ENCODE measurements at regions not wholly inside any gene's neighbourhood (a gene's known extent, or its start where the extent isn't known, plus 50 kb on each side); places are given as distances from the start of the nearest gene placed in this dataset.

DNA sequence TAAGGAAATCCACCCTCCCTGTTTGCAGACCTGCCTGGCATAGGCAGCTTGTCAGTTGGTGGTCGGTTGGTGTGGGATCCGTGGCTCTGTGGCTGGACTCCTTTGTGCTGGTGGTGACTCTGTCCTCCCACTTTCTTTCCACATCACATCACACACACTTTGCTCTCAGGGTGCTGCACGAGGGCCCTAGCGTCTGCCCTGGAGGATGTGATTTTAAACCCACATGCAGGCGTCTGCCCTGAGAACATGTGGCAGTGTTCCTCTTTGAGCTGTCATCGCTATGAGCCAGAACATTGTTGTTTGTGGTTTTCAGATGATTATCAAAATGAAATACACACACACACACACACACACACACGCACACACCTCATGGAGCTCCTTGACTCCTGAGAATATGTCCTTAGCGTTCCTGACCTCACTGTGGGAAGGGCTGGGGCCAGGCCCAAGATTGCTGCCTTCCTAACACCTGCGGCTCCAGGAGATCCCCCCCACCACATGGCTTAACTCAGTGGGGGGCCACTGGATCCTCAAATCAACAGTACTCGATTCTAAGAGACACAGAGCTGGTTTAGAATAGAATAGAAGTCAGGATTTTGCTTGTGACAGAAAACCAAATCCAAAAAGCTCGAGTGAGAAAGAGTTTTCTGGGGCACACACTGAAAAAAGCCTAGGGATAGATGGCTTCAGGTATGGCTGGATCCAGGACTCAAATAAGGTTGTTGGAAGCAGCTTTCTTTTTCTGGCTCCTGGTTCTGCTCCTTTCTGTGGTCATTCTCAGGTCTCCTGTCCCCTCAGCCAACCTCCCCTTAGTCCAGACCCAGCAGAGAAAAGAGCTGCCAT is 54.8 kb downstream of the RTP5 start:
- TF ChIP-seq YY1 (IDR thresholded peaks at IDR 0.05; ENCODE audit: low read depth) (no peak), EP300 (IDR thresholded peaks at IDR 0.05; ENCODE audit: borderline replicate concordance) (no peak), NFIC (IDR thresholded peaks at IDR 0.05) (no peak), EGR1 (IDR thresholded peaks at IDR 0.05) (no peak), CREB1 (IDR thresholded peaks at IDR 0.05; ENCODE audit: low read depth) (no peak), CEBPB (IDR thresholded peaks at IDR 0.05) (no peak), ZBTB7A (IDR thresholded peaks at IDR 0.05; ENCODE audit: low read depth) (no peak), RAD21 (IDR thresholded peaks at IDR 0.05; ENCODE audit: low read depth) (no peak), TCF12 (IDR thresholded peaks at IDR 0.05; ENCODE audit: low read depth) (no peak), FOXM1 (IDR thresholded peaks at IDR 0.05; ENCODE audit: borderline replicate concordance, low read depth) (no peak)
- TF ChIP-seq, protein P1, sequence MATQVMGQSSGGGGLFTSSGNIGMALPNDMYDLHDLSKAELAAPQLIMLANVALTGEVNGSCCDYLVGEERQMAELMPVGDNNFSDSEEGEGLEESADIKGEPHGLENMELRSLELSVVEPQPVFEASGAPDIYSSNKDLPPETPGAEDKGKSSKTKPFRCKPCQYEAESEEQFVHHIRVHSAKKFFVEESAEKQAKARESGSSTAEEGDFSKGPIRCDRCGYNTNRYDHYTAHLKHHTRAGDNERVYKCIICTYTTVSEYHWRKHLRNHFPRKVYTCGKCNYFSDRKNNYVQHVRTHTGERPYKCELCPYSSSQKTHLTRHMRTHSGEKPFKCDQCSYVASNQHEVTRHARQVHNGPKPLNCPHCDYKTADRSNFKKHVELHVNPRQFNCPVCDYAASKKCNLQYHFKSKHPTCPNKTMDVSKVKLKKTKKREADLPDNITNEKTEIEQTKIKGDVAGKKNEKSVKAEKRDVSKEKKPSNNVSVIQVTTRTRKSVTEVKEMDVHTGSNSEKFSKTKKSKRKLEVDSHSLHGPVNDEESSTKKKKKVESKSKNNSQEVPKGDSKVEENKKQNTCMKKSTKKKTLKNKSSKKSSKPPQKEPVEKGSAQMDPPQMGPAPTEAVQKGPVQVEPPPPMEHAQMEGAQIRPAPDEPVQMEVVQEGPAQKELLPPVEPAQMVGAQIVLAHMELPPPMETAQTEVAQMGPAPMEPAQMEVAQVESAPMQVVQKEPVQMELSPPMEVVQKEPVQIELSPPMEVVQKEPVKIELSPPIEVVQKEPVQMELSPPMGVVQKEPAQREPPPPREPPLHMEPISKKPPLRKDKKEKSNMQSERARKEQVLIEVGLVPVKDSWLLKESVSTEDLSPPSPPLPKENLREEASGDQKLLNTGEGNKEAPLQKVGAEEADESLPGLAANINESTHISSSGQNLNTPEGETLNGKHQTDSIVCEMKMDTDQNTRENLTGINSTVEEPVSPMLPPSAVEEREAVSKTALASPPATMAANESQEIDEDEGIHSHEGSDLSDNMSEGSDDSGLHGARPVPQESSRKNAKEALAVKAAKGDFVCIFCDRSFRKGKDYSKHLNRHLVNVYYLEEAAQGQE (IDR thresholded peaks at IDR 0.05; ENCODE audit: low read depth), result no peak

DNA sequence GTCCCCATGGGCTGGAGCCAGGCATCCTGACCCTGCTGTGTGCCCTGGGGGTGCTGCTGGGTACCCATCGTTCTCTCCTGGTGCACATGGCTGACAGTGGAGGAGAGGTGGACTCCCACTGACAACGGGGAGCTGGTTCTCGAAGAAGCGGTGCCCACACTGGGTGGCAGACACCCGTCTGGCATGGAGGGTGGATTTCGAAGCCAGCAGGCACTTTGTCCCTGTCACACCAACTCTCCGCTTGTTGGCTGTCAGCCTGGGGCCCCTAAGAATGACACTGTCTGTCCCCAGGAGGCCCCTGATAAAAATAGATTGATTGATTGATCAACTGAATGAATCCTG is 55.4 kb downstream of the RTP5 start:
- TF ChIP-seq, protein P1 (IDR thresholded peaks at IDR 0.05; ENCODE audit: low read depth), result no peak
- TF ChIP-seq FOXM1 (IDR thresholded peaks at IDR 0.05; ENCODE audit: borderline replicate concordance, low read depth), result no peak
- no peak for TF ChIP-seq RAD21 (IDR thresholded peaks at IDR 0.05; ENCODE audit: low read depth)
- no peak for TF ChIP-seq CREB1 (IDR thresholded peaks at IDR 0.05; ENCODE audit: low read depth)

DNA sequence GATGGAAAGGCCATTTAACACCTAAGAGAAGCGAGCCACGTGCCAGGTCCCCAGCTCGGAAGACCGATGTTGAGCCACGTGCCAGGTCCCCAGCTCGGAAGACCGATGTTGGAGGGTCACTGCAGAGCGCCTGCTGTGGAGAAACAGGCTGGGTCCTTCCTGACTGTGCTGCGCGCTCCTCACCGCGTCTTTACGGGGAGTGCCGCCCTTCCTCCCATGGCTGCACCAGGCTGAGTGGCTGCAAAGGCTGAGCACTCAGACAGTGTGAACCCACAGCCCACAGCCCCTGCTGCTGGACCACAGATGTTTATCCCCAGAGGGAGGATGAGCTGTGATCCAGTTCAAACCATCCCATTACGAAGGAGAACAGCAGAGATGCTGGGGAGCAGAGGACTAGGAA is 55.7 kb downstream of the RTP5 start:
- TF ChIP-seq, protein P2, sequence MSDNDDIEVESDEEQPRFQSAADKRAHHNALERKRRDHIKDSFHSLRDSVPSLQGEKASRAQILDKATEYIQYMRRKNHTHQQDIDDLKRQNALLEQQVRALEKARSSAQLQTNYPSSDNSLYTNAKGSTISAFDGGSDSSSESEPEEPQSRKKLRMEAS (IDR thresholded peaks at IDR 0.05), result no peak
- no peak for TF ChIP-seq RAD21 (IDR thresholded peaks at IDR 0.05; ENCODE audit: low read depth)
- TF ChIP-seq, protein P3, sequence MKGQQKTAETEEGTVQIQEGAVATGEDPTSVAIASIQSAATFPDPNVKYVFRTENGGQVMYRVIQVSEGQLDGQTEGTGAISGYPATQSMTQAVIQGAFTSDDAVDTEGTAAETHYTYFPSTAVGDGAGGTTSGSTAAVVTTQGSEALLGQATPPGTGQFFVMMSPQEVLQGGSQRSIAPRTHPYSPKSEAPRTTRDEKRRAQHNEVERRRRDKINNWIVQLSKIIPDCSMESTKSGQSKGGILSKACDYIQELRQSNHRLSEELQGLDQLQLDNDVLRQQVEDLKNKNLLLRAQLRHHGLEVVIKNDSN (IDR thresholded peaks at IDR 0.05), result no peak
- no peak for TF ChIP-seq EGR1 (IDR thresholded peaks at IDR 0.05)

DNA sequence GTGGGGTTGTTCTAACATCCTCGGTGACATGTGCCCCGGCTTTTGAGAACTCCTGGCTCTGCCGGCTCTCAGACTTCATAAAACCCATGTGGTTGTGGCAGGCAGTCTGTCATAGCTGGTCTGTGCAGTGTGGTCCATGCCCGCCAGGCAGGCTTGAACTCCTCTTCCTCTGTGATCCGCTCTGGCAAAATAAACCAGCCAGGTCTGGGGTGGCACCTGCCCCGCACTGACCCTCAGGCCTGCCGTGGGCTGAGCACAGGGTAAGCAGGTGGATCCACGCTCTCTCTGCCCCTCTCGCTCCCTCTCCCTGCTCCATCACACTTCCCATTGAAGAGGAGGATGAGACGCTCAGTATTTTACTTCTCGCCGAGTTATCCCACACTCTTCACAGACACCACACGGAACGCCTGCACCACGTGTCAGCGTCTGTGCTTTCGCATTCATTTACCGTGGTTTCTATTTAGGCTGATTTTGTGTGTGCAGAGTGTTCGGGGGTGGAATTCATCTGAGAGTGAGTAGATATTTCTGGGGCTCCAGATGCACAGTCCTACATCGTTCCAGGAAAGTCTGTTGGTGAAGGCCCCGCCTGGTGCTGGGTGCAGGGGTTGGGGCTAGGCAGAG is 56.4 kb downstream of the RTP5 start:
- no peak for TF ChIP-seq YY1 (IDR thresholded peaks at IDR 0.05; ENCODE audit: low read depth)
- TF ChIP-seq EP300 (IDR thresholded peaks at IDR 0.05; ENCODE audit: borderline replicate concordance), result no peak
- TF ChIP-seq NFIC (IDR thresholded peaks at IDR 0.05), result no peak
- no peak for TF ChIP-seq CEBPB (IDR thresholded peaks at IDR 0.05)
- TF ChIP-seq EGR1 (IDR thresholded peaks at IDR 0.05), result no peak
- no peak for TF ChIP-seq CREB1 (IDR thresholded peaks at IDR 0.05; ENCODE audit: low read depth)
- no peak for TF ChIP-seq TAF1 (IDR thresholded peaks at IDR 0.05; ENCODE audit: low read depth)
- no peak for TF ChIP-seq ZBTB7A (IDR thresholded peaks at IDR 0.05; ENCODE audit: low read depth)
- TF ChIP-seq TCF12 (IDR thresholded peaks at IDR 0.05; ENCODE audit: low read depth), result no peak
- TF ChIP-seq, protein P2 (IDR thresholded peaks at IDR 0.05), result no peak
- TF ChIP-seq, protein P3 (IDR thresholded peaks at IDR 0.05), result no peak
- TF ChIP-seq, protein P1 (IDR thresholded peaks at IDR 0.05; ENCODE audit: low read depth), result no peak
- TF ChIP-seq FOXM1 (IDR thresholded peaks at IDR 0.05; ENCODE audit: borderline replicate concordance, low read depth), result no peak
- TF ChIP-seq RAD21 (IDR thresholded peaks at IDR 0.05; ENCODE audit: low read depth), result no peak
- TF ChIP-seq TEAD4 (IDR thresholded peaks at IDR 0.05), result no peak

Data from Ishikawa (cell line).